Hindlimb muscle (tissue), 1 donor: ENCODE measurements at regions not wholly inside any gene's neighbourhood (a gene's known extent, or its start where the extent isn't known, plus 50 kb on each side); places are given as distances from the start of the nearest gene placed in this dataset.

Source experiments
- DNase-seq: peaks from one replicate; pipeline ENCODE4 v3.0.0-alpha.2; 2013

- DNase-seq: no peak
Observed at GRCh38 chr17:54738496-54738895, 162.2 kb upstream of the TOM1L1 start.

GRCh38 chr17:54744750-54745149, 155.9 kb upstream of the TOM1L1 start:
- no peak for DNase-seq

GRCh38 chr17:54745239-54745638, 155.4 kb upstream of the TOM1L1 start:
- DNase-seq: no peak

- no peak for DNase-seq
Observed at GRCh38 chr17:54745862-54746261, 154.8 kb upstream of the TOM1L1 start.

GRCh38 chr17:54749157-54749556, 151.5 kb upstream of the TOM1L1 start:
- DNase-seq: no peak

- DNase-seq: no peak
Observed at GRCh38 chr17:54754560-54754959, 146.1 kb upstream of the TOM1L1 start.

- no peak for DNase-seq
Observed at GRCh38 chr17:54760836-54761235, 139.8 kb upstream of the TOM1L1 start.

GRCh38 chr17:54770836-54771235, 129.8 kb upstream of the TOM1L1 start:
- no peak for DNase-seq

- DNase-seq: no peak
Observed at GRCh38 chr17:54771409-54771915, 129.2 kb upstream of the TOM1L1 start.

- no peak for DNase-seq
Observed at GRCh38 chr17:54780238-54780637, 120.4 kb upstream of the TOM1L1 start.

- DNase-seq: no peak
Observed at GRCh38 chr17:54781389-54781788, 119.3 kb upstream of the TOM1L1 start.

GRCh38 chr17:54784305-54784704, 116.3 kb upstream of the TOM1L1 start:
- no peak for DNase-seq

- DNase-seq: no peak
Observed at GRCh38 chr17:54785643-54786268, 114.9 kb upstream of the TOM1L1 start.

GRCh38 chr17:54789101-54789880, 111.4 kb upstream of the TOM1L1 start:
- peak; percentile 6 for DNase-seq

- no peak for DNase-seq
Observed at GRCh38 chr17:54793271-54793670, 107.4 kb upstream of the TOM1L1 start.

- no peak for DNase-seq
Observed at GRCh38 chr17:54795046-54795445, 105.6 kb upstream of the TOM1L1 start.

GRCh38 chr17:54807331-54807730, 93.3 kb upstream of the TOM1L1 start:
- no peak for DNase-seq

- no peak for DNase-seq
Observed at GRCh38 chr17:54813896-54814295, 86.8 kb upstream of the TOM1L1 start.

- no peak for DNase-seq
Observed at GRCh38 chr17:54814371-54814770, 86.3 kb upstream of the TOM1L1 start.

- no peak for DNase-seq
Observed at GRCh38 chr17:54834086-54834485, 66.6 kb upstream of the TOM1L1 start.

GRCh38 chr17:54835015-54835414, 65.6 kb upstream of the TOM1L1 start:
- DNase-seq: no peak

GRCh38 chr17:54836723-54837462, 63.8 kb upstream of the TOM1L1 start:
- no peak for DNase-seq

- DNase-seq: no peak
Observed at GRCh38 chr17:54838651-54839421, 61.8 kb upstream of the TOM1L1 start.
